Cardiac septum (tissue), 1 donor: ENCODE measurements at regions not wholly inside any gene's neighbourhood (a gene's known extent, or its start where the extent isn't known, plus 50 kb on each side); places are given as distances from the start of the nearest gene placed in this dataset.
"Not testable (repeated sequence)": the region's sequence is repeated elsewhere in the genome, so short reads cannot be mapped to it uniquely, and the experiment has no call there.

Source experiments
- DNase-seq: peaks from one replicate; pipeline ENCODE4 v3.0.0-alpha.2; 2020; ENCODE audit warnings: low spot score
- intact Hi-C: fragments of 100-400 bp; cut with DNase I; formaldehyde crosslinking; loops from one replicate; pipeline ENCODE4 v1.14.0; 2022
- donor health status: DM: no; HTN: no; CAD: no.

DNA sequence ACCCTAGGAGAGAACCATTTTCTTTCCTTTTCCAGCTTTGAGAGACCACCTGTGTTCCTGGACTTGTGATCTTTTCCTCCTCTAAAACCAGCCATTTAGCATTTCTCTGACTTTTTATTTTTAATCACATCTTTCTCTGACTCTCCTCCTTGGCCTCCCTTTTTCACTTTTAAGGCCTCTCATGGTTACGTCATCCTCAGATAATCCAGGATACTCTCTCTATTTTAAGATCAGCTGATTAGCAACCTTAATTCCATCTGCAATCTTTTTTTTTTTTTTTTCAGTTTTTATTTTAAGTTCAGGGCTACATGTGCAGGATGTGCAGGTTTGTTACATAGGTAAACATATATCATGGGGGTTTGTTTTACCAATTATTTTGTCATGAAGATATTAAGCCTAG lies 54.0 kb downstream of the RFPL4B start:
- DNase-seq = no peak
- intact Hi-C loops = no loop called here

DNA sequence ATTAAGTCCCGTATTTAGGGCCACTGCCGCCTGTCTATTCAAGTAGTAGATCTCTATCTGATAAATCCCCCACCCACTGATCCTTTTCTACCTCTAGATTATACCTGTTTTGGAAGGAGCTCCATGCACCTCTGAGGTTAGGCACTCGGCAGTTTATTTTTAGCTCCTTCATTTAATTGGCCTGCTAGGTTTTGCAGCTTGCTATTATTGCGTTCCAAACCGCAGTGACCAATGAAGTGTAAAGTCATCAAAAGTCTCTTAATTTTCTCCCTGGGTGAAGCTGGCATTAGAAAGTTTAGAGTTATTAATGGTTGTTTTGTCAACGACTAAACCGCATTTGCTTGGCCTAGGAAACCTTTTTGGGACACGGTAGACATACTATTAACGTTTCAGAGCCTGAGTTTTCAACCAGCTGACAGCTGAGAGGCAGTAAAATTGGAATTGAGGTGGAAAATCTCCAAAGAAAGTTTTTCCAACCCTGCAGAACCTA lies 60.0 kb downstream of the RFPL4B start:
- no peak for DNase-seq

DNA sequence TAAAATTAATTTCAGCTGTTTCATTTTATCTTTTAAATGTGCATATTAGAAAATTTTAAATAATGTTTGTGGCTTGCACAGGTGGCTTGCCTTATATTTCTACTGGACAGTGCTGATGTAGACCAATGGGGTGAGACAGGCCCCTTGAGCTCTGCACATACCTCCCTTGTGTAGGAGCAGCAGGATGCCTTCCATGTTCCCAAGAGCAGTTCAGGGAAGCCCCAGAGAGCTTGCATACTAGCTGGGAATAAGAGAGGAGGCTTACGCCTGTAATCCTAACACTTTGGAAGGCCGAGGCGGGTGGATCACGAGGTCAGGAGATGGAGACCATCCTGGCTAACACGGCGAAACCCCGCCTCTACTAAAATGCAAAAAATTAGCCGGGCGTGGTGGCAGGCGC lies 61.4 kb downstream of the RFPL4B start:
- DNase-seq = no peak
- intact Hi-C loops = no loop called here

More for the DNA sequence above, 60.0 kb downstream of the RFPL4B start:
- intact Hi-C loops = no loop called here

DNA sequence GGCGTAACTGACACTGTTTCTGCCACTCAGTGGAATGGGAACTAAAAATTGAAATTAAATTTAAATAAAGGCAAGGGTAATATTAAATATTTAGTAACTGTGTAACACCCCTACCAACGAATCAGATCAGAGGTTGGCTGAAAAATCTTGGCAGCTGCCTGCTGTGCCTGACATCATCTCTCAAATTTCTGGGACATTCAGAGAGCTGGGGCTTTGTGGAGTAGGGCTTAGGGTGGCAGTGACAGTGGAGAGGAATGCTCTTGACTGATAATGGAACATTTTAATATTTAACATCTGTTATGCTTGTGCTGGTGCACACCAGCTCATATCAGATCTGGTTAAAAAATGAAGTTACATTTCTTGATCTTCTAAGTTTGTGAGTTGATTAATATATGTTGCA lies 62.2 kb downstream of the RFPL4B start:
- intact Hi-C loops = no loop called here
- no peak for DNase-seq

DNA sequence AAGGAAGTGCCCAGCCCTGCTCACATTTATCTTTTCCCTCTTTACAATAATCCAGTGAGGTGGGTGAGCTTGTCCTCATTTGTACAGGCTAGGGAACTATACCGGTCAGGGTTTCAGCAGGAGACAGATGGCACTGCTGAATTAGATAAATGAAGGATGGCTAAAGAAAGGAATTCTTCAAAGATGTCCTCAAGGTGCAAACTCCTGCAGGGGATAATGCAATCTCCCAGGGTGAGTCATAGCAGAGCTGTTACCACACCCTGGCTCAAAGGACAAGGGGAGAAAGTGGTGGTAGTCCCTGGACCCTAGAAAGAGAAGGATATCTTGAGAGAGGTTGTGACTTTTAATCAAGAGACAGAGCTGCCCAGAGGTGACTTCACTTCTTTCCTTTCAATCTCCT lies 66.7 kb downstream of the RFPL4B start:
- intact Hi-C loops = no loop called here
- DNase-seq = no peak

DNA sequence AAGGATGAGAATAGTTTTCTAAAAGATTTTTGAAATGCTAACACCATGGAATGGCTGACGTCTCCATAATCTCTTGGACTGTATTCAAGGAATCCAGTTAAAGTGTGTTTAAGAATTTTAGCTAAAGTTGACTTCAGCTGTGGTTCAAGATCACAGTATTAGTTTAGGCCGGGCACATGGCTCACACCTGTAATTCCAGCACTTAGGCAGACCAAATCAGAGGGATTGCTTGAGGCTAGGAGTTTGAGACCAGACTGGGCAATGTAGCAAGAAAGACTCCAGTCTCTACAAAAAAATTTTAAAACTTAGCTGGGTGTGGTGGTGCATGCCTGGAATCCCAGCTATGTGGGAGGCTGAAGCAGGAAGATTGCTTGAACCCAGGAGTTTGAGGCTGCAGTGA lies 68.2 kb downstream of the RFPL4B start:
- intact Hi-C loops = no loop called here

DNA sequence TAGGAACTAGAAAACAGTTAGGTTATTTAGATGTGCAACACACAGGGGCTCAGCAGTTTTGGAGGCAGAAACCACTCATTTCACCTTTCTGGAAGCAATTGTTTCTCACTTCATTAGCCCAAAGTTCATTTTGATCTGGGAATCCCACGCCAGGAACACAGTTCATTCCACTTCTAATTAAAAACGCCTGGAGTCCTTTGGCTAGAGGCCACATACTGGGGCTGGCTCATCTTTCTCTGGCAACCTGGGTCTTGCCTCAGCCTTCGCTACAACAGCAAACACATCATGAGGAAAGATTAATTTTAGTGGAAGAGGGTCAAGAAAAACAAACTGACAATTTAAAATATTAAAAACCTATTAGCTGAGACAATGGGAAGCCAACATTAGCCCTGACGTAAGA lies 69.7 kb downstream of the RFPL4B start:
- intact Hi-C loops = no loop called here
- DNase-seq = no peak

More for the DNA sequence above, 68.2 kb downstream of the RFPL4B start:
- DNase-seq = no peak

DNA sequence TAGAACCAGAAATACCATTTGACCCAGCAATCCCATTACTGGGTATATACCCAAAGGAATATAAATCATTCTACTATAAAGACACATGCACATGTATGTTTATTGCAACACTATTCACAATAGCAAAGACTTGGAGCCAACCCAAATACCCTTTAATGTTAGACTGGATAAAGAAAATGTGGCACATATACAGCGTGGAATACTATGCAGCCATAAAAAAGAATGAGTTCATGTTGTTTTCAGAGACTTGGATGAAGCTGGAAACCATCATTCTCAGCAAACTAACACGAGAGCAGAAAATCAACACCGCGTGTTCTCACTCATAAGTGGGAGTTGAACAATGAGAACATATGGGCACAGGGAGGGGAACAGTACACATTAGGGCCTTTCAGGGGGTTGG lies 79.9 kb downstream of the RFPL4B start:
- DNase-seq, intact Hi-C loops: not testable (repeated sequence)

DNA sequence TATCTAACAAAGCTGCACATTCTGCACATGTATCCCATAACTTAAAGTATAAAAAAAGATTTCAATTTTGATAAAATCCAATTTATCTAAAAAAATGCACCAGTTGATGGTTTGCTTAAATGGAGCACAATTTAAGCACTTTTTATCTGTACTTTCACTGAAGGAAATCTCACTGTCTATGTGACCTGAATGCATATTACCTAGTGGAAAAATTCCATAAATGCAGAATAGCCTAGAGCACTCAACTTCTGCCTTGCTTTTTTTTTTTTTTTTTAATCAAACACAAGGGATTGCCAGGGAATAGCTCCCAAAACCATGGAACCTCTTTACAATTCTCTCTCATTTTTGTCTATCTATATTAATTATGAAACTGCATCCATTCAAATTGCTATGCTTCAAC lies 80.4 kb downstream of the RFPL4B start:
- intact Hi-C loops = no loop called here
- DNase-seq = no peak

DNA sequence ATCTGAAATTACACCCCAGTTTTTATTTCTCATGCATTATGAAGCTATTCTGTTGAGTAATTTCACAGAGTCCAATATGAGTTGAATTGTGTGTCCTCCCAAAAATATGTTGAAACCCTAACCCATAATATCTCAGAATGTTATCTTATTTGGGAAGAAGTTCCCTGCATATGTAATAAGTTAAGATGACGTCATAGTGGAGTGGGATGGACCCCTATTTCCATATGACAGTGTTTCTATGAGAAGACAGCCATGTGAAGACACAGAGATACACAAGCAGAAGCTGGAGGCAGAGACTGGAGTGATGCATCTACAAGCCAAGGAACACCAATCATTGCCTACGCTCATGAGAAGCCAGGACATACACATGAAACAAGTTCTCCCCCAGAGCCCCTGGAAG lies 81.3 kb downstream of the RFPL4B start:
- intact Hi-C loops = no loop called here
- no peak for DNase-seq

DNA sequence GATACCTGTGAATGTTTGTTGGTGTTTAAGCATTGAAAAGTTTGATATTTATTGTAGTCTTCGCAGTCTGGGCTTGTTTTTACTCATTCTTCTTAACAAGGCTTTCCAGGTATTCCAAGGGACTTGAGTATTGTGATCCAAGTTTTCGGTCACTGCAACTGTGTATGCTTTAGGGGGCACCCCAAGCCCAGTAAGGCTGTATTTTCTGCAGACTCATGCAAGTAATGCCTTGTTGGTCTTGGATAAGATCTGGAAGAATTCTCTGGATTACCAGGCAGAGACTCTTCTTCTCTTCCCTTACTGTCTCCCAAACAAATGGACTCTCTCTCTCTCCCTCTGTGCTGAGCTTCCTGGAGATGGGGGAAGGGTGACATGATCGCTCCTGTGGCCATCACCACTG lies 82.1 kb downstream of the RFPL4B start:
- intact Hi-C loops = no loop called here
- no peak for DNase-seq

DNA sequence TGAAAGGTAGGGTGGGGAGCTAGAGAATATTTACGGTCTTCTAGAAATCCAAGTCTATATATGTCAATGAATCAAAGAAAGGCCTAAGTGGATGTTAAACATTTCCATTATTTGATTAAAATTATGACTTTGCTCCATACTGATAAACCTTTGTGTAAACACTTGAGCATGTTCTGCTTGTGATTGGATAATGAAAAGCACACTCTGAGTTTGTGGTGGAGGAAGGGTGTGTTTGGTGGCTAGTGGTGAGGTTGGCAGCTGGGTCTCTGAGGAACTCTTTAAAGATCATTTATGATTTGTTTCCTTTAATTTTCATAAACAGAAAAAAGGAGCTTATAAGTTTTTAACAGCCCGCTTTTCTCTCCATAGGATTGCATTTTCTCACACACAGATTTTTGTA lies 84.7 kb downstream of the RFPL4B start:
- no peak for DNase-seq
- intact Hi-C loops = no loop called here

DNA sequence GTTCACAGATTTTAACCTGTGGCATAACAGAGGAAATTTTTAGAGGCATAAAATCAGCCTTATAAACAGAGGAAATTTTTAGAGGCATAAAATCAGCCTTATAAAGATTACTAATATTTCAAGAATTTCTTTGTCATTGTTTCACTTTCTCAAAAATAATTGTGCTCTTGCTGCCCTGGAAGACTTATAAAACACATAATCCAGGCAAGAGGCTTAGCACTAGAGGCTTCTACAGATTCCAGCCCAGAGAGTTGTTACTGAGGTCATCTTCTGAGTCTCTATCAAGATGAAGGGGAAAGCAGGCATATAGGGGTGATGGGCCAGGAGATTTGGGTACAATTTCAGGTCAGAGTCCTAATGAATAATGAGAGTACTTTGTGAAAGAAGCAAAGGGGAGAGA lies 85.7 kb downstream of the RFPL4B start:
- intact Hi-C loops = no loop called here

DNA sequence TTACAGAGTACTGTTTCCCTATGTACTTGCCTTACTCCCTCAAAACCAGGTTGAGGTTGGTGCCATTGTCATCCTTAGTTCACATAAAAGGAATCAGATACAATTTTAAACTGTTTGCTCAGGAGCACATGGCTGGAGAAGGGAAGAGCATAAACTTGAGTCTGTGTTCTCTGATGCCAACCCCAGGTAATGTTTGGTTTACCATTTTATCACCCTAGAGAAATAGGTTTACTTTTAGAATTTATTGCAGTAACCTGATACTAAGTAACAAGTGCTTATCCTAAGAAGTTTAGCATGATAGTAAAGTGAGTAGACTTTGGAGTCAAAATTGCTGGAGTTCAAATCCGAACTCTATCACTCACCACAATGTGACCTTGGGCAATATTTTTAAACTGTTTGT lies 86.3 kb downstream of the RFPL4B start:
- intact Hi-C loops = no loop called here
- DNase-seq = no peak

More for the DNA sequence above, 85.7 kb downstream of the RFPL4B start:
- DNase-seq = no peak

DNA sequence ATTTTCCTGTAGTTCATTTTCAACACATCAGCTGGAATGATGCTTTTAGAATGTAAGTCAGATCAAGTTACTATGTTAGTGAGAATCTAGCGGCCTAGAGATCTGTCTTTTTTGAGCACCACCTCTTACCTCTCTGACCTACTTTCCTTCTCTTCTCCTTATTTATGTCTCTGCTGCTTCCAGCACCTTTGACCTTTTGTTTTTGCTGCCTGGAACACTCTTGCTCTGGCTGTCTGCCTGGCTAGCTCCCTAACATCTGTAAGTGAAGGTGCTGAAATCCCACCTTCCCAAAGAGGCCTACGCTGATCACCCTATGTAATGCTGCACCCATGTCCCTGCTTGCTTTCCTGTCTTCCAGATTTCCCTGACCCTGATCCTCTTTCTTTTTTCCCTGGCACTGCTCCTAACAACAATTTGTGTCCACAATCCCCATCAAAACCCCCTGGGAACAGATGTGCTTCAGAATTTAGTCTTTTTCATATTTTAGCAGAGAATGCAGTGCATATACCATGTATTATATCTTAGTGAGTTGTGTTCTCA lies 87.8 kb downstream of the RFPL4B start:
- no peak for DNase-seq
- intact Hi-C loops = no loop called here

DNA sequence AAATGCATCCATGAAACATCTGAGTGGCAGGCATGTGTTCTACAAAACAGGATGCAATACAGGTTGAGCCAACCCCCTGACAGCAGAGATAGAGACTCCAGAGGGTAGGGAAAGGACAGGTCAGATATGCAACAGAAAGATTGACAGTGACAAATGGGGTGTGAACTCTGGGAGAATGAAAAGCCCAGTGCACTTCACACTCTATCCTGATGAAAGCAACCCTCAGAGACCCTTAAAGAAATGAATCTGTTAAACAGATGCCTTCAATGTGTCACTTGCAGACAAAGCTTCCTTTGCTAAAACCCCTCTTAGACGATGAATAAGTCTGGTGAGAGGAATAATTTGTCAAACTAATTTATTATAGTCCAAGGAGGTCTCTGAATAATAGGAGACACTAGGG lies 89.9 kb downstream of the RFPL4B start:
- intact Hi-C loops = no loop called here
- DNase-seq = no peak

DNA sequence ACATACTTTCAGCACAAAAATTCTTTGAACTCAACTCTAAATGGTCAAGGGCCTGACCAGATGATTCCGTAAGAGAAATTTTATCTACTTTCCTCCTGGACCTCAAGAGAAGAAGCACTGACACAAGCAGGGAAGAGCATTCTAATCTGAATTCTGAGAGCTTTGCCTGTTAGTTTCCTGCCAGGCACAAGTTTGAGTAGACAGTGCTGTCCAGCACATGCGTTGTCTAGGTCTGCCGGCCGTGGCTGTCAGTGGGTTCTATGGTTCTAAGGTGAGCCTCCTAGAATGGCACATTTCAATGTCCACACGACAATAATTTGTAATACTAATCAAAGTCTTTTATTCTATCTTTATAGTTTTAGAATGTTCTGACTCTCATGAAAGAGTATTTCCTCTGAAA lies 91.9 kb downstream of the RFPL4B start:
- no peak for DNase-seq
- intact Hi-C loops = no loop called here

DNA sequence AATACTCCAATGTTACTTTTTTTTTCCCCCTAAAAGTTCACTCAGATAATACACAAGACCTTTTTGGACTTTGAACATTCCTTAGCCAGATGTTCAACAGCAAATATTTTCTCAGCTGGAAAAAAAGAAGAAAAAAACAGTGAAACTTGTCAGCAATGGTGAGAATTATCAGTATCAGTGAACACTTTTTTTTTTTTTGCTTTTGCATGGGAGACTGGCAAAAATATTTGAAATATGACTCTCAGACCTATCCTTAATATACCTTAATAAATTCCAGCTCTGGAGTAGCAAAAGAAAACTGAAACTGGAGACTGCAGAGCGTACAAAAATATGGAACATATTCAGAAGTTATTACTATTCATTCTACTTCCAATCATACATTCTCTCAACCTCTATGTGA lies 92.3 kb downstream of the RFPL4B start:
- no peak for DNase-seq
- intact Hi-C loops = no loop called here

DNA sequence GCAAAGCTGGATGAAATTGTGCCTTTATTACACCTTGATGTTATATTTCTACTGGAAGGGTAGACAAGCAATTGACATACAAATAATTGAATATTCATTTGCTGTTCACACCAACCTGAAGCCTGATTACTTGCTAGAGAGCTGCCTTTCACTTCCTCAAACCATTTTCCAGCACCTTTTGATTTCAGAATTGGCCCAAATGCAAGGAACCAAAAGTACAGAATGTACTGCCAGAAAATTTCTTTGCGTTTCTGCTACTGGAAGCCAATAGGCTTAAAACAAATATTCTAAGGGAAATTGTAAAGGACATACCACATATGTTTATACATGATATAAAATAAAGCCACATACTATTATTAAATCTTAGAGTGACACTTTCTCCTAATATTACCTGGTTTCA lies 94.5 kb downstream of the RFPL4B start:
- DNase-seq = no peak
- intact Hi-C loops = no loop called here

DNA sequence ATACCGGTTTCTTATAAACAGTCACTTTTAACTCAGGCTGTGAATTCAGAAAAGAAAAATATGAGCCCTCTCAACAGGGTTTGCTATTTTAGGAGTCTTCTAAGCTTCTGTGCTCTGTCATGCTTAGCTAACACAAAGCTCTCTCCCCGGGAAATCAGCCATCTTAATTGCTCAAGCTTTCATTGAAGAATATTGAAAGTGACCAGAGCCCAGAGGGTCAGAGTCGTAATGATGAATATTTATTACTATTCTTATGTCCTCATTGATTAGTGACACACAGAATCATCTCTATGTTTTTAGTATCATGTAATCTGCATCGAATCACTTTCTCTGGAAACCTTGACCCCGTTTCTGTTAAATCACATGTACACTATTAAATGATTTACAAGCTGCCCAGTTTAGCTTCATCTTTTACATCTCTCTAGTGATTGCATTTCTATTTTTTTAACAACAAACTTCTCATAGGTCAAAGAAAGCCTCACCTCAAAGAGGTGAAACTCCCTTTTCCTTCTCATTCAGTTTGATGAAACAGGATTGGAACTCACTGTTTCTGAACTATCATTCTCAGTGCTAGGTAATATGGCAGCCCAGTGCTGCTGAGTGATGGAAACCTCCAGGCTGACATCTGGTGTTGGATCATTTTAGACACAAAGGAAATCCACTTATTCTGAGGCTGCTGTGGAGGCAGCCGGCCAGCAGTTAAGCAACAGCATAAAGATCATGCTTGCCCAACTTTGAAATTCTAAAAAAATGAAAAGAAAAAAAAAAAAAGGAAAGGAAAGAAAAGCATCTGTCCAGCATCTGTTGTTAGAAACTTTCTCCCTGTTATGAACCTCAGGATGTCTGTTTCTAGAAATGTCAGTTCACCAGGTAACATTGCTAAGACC lies 96.3 kb downstream of the RFPL4B start:
- intact Hi-C loops = no loop called here
- no peak for DNase-seq

DNA sequence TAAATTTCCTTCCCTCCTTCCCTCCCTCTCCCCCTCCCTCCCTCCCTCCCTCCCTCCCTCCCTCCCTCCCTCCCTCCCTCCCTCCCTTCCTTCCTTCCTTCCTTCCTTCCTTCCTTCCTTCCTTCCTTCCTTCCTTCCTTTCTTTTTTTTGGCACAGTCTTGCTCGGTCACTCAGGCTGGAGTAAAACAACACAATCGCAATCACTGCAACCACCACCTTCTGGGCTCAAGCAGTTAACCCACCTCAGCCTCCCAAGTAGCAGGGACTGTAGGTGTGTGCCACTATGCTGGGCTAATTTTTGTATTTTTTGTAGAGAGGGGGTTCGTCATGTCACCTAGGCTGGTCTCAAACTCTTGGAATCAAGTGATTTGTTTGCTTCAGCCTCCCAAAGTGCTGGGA lies 101.7 kb downstream of the RFPL4B start:
- intact Hi-C loops, DNase-seq: not testable (repeated sequence)
